PC-9 (cell line): ENCODE measurements at regions not wholly inside any gene's neighbourhood (a gene's known extent, or its start where the extent isn't known, plus 50 kb on each side); places are given as distances from the start of the nearest gene placed in this dataset.

Experiments
- BruUV-seq: library from RNA; stranded (reverse); fragments of 400-500 nt; replicated peaks from 2 replicates; lab custom pipeline; 2021; lab: Mats Ljungman, UMichigan
- CTCF ChIA-PET: fragments of 300-600 bp; sonication (Branson Sonifier 250); formaldehyde crosslinking; loops from one replicate; lab custom pipeline; 2022; ENCODE audit warnings: antibody characterized with exemption; lab: Charles Lee
- POLR2A ChIA-PET: fragments of 300-600 bp; sonication (Branson Sonifier 250); formaldehyde crosslinking; loops from one replicate; lab custom pipeline; 2022; ENCODE audit warnings: antibody characterized with exemption; ENCODE audit not compliant: unreplicated experiment; lab: Charles Lee
- DNase-seq, 2 experiments: peaks; one replicate each; pipeline versions ENCODE4 v3.0.0 to v3.0.0-alpha.2; 2015 to 2022; ENCODE audit warnings: mixed read lengths in 1 of 2
- H2AFZ ChIP-seq: fragments of 200-600 bp; sonication (generic); 2 replicates; pipeline ENCODE4 v1.8.1; 2017; ENCODE audit warnings: antibody characterized with exemption
- H3F3A ChIP-seq: fragments of 200-600 bp; sonication (generic); 2 replicates; pipeline ENCODE4 v1.8.1; 2017; ENCODE audit warnings: antibody characterized with exemption, mild to moderate bottlenecking, low read depth; ENCODE audit not compliant: insufficient read depth
- H3K27ac ChIP-seq: fragments of 200-600 bp; sonication (generic); 2 replicates; pipeline ENCODE4 v1.6.1; 2016; ENCODE audit warnings: mixed run types
- H3K27me3 ChIP-seq: fragments of 200-600 bp; sonication (generic); 2 replicates; pipeline ENCODE4 v1.6.1; 2016; ENCODE audit warnings: low read depth, mixed run types; ENCODE audit not compliant: insufficient read depth
- H3K36me3 ChIP-seq: fragments of 200-600 bp; sonication (generic); 2 replicates; pipeline ENCODE4 v1.6.1; 2016; ENCODE audit warnings: low read depth, mixed run types
- H3K4me1 ChIP-seq: fragments of 200-600 bp; sonication (generic); replicated peaks from 2 replicates; pipeline ENCODE4 v1.6.1; 2016; ENCODE audit warnings: mixed run types; ENCODE audit not compliant: insufficient read depth
- H3K4me2 ChIP-seq: fragments of 200-600 bp; sonication (generic); 2 replicates; pipeline ENCODE4 v1.6.1; 2017; ENCODE audit warnings: mixed run types
- H3K4me3 ChIP-seq: fragments of 200-600 bp; sonication (generic); 2 replicates; pipeline ENCODE4 v1.6.1; 2016; ENCODE audit warnings: mixed run types
- H3K79me2 ChIP-seq: fragments of 200-600 bp; sonication (generic); 2 replicates; pipeline ENCODE4 v1.6.1; 2017; ENCODE audit warnings: low read depth, mixed run types
- H3K9me2 ChIP-seq: fragments of 200-600 bp; sonication (generic); 2 replicates; pipeline ENCODE4 v1.8.1; 2017; ENCODE audit warnings: mild to moderate bottlenecking; ENCODE audit not compliant: insufficient read depth
- H3K9me3 ChIP-seq: fragments of 200-600 bp; sonication (generic); 2 replicates; pipeline ENCODE4 v1.8.1; 2016; ENCODE audit warnings: low read depth; ENCODE audit not compliant: insufficient read depth
- H4K20me1 ChIP-seq: fragments of 200-600 bp; sonication (generic); 2 replicates; pipeline ENCODE4 v1.8.1; 2017; ENCODE audit not compliant: insufficient read depth
- CTCF ChIP-seq: fragments of 200-600 bp; sonication (generic); conservative IDR thresholded peaks from 2 replicates; pipeline ENCODE4 v1.6.1; 2017; ENCODE audit warnings: mixed run types, antibody characterized with exemption, mild to moderate bottlenecking, moderate library complexity
- EZH2 ChIP-seq: fragments of 200-600 bp; sonication (generic); IDR thresholded peaks from 2 replicates; pipeline ENCODE4 v1.8.0; 2017; ENCODE audit warnings: antibody characterized with exemption, low read depth
- intact Hi-C: fragments of 100-400 bp; cut with micrococcal nuclease; formaldehyde crosslinking; loops from one replicate; pipeline ENCODE4 v1.10.0; 2022; ENCODE audit not compliant: unreplicated experiment

GRCh38 chr1:226497991-226498639 is 50.4 kb upstream of the STUM start:
- no peaks in the 10 kb centered on the region for H3K9me2 ChIP-seq
- no peaks in the 10 kb centered on the region for H3K79me2 ChIP-seq
- no TSS peak for BruUV-seq
- H3K4me3 ChIP-seq: no peak overlapping the region
- no peaks in the 10 kb centered on the region for H4K20me1 ChIP-seq
- H3K27ac ChIP-seq: no peak overlapping the region
- POLR2A ChIA-PET: interaction anchor here (0.6 kb wide), 1 partner anchor 1053 kb away, joined by 3 read pairs; no protein-coding TSS in a partner anchor
- intact Hi-C loops: no loop called here
- H3F3A ChIP-seq: no peaks in the 10 kb centered on the region
- no peak overlapping the region for H2AFZ ChIP-seq
- H3K4me2 ChIP-seq: no peak overlapping the region
- CTCF ChIA-PET: no interaction called here
- DNase-seq: no peak
- H3K27me3 ChIP-seq: peaks cover 74% of the 10 kb centered on the region
- no peaks in the 10 kb centered on the region for H3K9me3 ChIP-seq
- H3K4me1 ChIP-seq: no peaks in the 10 kb centered on the region
- H3K36me3 ChIP-seq: no peaks in the 10 kb centered on the region
- TF ChIP-seq CTCF (no peak), EZH2 (no peak)

- H3K4me1 ChIP-seq: no peaks in the 10 kb centered on the region
- ChIA-PET CTCF (interaction anchor here (0.5 kb wide), 1 partner anchor 300 kb away, joined by 6 read pairs; no protein-coding TSS in a partner anchor), POLR2A (no interaction called here)
- peaks cover 77% of the 10 kb centered on the region for H3K27me3 ChIP-seq
- H3K9me3 ChIP-seq: no peaks in the 10 kb centered on the region
- no TSS peak for BruUV-seq
- intact Hi-C loops: no loop called here
- H4K20me1 ChIP-seq: no peaks in the 10 kb centered on the region
- no peak overlapping the region for H3K4me2 ChIP-seq
- TF ChIP-seq CTCF (no peak), EZH2 (no peak)
- no peak for DNase-seq
- no peak overlapping the region for H3K27ac ChIP-seq
- no peaks in the 10 kb centered on the region for H3K36me3 ChIP-seq
- no peak overlapping the region for H2AFZ ChIP-seq
- H3F3A ChIP-seq: no peaks in the 10 kb centered on the region
- no peaks in the 10 kb centered on the region for H3K9me2 ChIP-seq
- no peaks in the 10 kb centered on the region for H3K79me2 ChIP-seq
- H3K4me3 ChIP-seq: no peak overlapping the region
Observed at GRCh38 chr1:226498640-226499008, 49.9 kb upstream of the STUM start.
